GM23248 (cell line): ENCODE measurements at regions not wholly inside any gene's neighbourhood (a gene's known extent, or its start where the extent isn't known, plus 50 kb on each side); places are given as distances from the start of the nearest gene placed in this dataset.

Experiments
- EZH2 ChIP-seq: fragments of 200-600 bp; sonication (generic); IDR thresholded peaks from 2 replicates; pipeline ENCODE4 v1.6.1; 2018; ENCODE audit warnings: antibody characterized with exemption, mild to moderate bottlenecking; ENCODE audit not compliant: insufficient read depth, poor library complexity, severe bottlenecking
- EZH2phosphoT487 ChIP-seq: fragments of 200-600 bp; sonication (generic); IDR thresholded peaks from 2 replicates; pipeline ENCODE4 v1.6.1; 2018; ENCODE audit warnings: antibody characterized with exemption, moderate library complexity, mild to moderate bottlenecking, low read depth; ENCODE audit not compliant: insufficient read depth

DNA sequence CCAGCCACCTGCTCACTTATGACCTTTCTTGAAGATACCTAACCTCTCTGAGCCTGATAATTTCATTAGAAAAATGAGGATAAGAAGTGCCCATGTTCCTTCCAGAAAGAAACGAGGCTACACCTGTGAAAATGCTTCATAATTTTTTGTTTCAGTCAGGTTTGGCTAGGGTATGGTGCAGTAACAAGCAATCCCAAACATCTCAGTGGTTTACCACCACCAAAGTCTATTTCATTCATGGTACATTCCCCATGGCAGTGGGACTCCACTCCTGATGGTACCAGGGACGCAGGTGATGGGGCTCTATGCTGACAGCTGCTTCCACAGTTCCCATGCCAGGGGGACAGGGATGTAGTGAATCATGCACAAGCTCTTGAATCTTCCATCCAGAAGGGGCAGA is 147.6 kb upstream of the CES5A start:
- TF ChIP-seq EZH2phosphoT487 (no peak), EZH2 (no peak)
